ENCODE measurements at regions not wholly inside any gene's neighbourhood (a gene's known extent, or its start where the extent isn't known, plus 50 kb on each side); places are given as distances from the start of the nearest gene placed in this dataset.
"Not testable (repeated sequence)": the region's sequence is repeated elsewhere in the genome, so short reads cannot be mapped to it uniquely, and the experiment has no call there.

DNA sequence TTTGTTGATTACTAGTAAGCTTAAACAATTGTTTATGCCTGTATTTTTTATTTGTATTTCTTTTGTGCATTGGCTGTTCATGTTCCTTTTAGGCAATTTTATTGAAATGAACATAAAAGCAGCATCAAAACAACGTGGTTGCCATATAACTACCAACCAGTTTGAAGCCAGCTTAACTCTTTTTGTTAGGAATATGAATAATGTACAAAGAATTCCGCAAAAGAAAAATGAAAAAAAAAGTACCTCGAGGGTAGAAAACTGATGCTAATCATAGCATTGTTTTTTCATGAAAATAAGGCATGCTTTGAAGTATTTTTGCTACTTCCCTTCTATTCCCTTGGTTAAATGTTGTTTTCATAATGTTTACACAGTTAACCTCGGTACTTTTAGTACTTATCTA is 1024.0 kb upstream of the SLIT2 start:
- DNase-seq (ENCODE audit: low spot score) = peak; percentile 19

DNA sequence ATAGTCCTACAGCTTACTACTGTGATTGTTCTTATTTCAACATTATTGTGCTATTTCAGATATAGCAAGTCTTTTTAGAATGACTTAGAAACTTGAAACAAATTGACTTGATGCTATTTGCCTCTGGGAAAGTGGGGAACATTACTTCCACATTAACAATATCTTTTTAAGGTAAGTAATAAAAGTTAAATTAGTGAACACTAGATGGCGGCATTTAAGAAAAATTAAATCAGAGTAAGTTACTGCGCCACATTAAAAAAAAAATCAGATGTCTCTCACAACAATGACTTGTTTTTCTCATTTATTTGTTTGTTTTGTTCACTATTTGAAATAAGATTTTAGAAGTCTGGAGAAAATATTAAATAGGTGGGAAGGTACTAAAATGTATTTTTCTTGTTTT is 1026.9 kb upstream of the SLIT2 start:
- peak; percentile 13 for DNase-seq (ENCODE audit: low spot score)

DNA sequence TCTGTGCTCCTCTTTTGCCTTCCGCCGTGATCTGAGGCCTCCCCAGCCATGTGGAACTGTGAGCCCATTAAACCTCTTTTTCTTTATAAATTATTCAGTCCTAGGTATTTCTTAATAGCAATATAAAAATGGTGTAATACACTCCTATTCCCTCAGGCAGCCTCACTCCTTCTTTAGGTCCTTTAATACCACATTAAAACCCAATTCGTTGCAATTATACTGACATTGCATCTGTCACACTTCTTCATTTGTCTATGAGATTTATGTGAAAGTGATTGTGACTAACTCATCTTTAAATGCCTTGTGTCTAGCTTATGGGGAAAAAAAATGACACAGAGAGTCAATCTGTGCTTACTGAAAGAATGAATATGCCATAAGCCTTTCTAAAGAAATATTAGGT is 1035.2 kb upstream of the SLIT2 start:
- no peak for DNase-seq (ENCODE audit: low spot score)

DNA sequence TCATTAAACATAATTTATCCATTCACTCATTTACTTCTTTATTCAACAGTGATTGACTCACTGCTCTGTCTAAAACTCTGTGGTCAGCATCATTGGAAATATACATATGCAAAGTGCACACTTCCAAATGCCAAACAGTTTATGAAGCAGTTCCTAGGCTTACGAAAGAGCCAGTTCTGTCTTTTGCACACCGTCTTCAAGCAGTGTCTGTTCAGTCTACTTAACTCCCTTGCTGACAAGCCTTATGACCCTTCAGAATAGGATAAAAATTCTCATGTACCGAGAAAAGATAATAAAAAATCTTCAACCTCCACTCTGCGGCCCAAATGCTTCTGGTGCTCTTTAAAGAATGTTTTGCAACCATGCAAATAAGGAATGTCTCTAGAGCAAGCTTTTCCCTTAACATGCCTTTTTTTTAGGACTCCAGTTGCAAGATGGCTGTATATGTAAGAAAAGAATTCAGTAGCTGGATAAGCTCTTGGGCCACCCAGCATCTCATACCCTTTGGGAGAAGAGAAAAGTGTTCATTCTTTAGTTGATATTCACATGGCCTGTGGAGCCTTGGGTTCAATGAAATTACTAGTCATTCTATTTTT is 1037.0 kb upstream of the SLIT2 start:
- no peak for DNase-seq (ENCODE audit: low spot score)

DNA sequence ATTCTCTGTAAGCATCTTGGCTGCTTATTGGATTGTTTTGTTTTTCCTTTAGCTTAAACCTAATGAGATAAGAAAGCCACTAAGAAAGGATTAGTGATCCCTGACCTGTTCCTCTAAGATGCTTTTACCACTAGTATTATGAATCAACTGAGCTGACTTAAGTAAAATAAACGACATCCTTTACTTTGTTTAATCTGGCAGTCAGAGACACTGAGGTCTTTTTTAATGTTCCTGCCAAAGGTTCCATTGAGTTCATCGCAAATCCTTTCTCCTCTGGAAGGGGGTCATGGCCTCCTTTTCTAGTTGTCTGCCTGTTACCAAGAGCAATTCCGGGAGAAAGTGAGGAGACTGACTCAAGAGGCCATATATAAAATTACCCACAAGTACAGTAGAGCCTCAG is 1038.3 kb upstream of the SLIT2 start:
- DNase-seq (ENCODE audit: low spot score) = no peak

DNA sequence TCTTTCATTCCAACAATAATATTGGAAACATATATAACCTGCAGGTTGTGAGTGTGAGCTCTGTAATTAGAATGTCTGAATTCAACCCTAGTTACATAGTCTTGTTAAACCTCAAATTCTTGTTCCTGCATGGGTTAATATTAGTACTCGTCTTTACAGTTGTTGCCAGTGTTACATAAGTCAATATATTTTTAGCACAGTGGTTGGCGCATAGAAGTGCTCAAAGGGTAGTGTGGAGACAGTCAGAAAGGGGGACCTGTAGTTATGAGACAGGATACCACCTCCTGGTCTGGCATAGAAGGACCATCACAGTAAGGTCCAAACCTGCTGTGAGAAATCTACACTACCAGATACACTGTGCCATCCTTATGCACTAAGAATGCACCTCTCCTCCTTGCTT is 1045.9 kb upstream of the SLIT2 start:
- no peak for DNase-seq (ENCODE audit: low spot score)

DNA sequence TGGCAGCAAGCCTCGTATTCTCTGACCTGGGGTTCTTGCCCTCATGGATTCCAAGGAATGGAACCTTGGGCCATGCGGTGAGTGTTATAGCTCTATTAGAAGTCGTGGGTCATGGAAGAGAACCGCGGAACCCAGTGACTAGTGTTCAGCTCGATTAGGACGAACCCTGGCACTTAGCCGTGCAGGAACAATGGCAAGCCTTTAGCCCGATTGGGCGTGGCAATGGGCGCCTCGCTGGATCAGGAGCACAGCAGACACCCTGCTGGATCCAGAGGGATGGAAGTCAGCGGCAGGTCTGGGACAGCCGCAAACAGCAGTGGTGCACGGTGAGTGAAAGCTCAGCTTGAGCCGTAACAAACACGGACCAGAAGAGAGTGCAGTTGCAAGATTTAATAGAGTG is 1053.9 kb upstream of the SLIT2 start:
- DNase-seq (ENCODE audit: low spot score) = not testable (repeated sequence)

DNA sequence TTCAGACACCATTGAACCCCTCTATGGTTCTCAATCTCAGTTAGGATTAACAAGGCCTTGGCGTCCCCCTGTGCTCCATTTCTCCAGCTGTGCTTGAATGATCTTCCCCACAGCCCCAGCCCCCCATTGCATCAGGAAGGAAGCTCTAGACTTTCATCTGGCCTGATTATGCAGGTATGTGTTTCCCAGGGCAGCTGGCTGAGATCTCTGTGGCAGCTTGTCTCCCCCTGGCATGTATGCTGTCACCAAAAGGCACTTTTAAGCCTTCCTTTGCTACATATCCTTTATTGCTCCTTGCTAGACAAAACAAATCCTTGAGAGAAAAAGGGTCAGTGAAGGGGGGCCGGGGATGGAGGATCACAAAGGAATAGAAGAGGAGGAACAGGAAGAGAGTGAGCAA is 1056.0 kb upstream of the SLIT2 start:
- no peak for DNase-seq (ENCODE audit: low spot score)

DNA sequence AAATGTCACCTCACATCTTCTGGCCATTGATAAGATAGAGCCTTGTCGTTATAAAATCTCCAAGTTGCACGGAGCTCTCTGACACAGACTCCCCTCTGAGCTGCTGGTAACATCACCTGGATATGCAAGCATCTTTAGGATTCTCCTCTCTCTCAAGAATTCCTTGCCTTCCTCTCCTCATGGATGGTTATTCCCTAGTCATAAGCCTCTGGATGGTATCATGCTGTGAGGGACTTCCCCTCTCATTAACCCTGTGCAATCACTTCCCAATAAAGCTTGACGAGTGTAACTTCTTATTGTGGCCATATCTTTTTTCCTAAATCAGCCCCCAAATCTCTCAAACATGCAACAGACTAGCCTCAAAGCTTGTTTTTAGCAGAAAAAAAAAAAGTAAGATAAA is 1057.0 kb upstream of the SLIT2 start:
- DNase-seq (ENCODE audit: low spot score) = no peak

DNA sequence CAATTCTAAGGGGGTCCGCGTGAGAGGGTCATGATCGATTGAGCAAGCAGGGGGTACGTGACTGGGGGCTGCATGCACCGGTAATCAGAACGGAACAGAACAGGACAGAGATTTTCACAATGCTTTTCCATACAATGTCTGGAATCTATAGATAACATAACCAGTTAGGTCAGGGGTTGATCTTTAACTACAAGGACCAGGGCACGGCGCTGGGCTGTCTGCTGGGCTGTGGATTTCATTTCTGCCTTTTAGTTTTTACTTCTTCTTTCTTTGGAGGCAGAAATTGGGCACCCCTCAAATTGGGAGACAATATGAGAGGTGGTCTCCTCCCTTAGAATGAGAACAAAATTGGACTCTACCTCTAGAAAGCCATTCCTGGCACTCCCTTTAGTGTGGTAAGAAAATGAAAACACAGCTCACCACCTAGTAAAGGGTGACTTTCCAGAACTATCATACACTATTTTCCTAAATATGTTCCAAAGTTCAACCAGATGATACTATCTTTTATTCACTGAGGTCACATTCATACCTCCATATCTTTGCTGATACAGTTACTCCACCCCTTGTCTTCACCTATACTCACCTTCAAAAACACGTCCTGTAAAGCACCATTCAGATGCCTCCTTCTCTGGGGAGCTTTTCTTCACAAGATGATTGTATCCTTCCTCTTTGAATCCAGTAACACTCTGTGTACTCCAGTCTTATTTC is 1058.3 kb upstream of the SLIT2 start:
- DNase-seq (ENCODE audit: low spot score) = no peak

DNA sequence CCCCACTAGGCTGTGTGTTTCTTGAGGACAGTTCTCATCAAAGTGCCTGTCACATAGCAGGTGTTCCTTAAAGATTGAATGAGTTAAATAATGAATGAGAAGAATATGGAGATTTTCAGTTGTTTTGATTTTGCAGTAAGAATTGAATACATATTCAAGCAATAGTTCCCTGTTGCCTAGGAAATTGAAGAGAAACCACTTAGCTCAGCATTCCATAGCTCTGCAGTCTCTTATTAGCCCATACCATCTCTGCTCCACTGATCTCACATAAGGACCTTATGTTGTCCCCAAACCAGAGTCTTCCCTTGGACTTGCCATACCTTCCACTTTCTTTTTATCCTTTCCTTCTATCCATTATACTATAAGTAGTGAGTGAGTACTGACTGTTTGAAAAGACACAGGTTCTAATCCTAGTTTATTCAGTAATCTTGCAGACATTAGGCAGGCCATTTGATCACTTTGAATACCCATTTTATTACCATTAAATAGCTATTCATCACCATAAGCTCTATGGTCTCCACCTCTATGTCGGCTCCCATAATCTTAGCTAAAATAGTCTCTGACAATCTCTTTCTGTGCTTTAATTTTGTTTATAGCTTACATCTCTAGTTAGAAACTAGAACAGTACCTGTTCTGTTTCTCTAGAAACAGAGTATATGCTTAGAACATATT is 1059.6 kb upstream of the SLIT2 start:
- no peak for DNase-seq (ENCODE audit: low spot score)

DNA sequence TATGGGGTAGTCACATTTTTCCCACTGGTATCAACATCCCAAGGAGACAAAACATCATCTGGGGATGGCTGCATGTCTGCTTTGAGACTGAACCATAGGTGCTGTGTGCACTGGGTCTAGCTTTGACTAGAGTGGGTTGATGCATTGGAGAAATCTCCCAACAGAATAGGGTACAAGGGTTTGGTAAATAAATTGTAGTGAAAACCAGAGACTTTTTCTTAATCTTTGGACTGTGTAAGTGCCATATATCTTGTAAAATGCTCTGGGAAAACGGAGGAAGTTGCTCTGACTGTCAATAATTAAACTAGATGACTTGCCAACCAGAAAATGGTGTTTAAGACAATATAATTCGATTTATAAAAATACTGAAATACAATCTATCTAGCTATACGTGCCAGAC is 1064.0 kb upstream of the SLIT2 start:
- no peak for DNase-seq (ENCODE audit: low spot score)

DNA sequence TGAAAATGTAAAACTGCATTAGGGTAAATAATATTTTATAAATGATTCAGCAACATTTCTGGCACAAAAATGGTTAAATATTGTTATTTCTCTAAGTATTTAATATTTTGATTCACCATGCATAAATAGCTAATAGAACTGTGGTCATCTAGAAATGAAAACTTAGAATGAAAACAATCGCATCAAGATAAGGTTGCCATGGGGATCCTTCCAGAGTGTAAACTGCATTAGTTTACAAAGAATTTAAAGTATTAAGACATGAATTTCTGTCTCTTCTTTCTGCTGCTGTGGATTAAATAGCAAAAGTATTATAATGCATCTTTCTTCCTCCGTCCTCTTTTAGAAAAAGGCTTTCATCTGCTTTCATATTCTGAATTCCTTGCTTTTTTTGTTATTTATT is 1064.6 kb upstream of the SLIT2 start:
- no peak for DNase-seq (ENCODE audit: low spot score)

DNA sequence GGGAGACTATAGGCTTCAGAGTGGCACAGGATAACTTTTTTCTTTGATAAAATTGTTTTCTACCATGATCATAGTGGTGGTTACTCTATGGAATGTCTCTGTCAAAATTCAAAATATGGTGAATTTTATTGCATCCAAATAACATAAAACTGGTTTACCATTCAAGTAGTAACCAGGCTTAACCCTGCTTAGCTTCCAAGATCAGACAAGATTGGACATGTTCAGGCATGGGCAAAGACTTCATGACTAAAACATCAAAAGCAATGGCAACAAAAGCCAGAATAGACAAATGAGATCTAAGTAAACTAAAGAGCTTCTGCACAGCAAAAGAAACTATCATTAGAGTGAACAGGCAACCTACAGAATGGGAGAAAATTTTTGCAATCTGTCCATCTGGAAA is 1070.1 kb upstream of the SLIT2 start:
- not testable (repeated sequence) for DNase-seq (ENCODE audit: low spot score)

DNA sequence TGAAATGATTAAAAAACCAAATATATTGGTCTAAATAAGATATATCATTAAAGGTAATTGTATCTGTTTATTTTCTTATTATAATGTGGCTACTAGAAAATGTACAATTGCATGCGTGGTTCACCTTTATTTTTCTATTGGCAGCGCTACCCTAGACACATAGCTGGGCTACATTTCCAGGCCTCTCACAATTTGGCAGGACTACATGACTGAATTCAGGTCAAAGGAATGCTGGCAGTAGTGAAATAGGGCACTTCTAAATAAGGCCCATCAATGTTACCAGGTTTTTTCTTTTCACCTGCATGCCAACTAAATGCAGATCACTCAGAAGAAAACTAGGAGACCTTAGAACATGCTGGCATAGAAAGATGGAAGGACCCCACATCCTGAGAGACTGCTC is 1072.9 kb upstream of the SLIT2 start:
- no peak for DNase-seq (ENCODE audit: low spot score)

DNA sequence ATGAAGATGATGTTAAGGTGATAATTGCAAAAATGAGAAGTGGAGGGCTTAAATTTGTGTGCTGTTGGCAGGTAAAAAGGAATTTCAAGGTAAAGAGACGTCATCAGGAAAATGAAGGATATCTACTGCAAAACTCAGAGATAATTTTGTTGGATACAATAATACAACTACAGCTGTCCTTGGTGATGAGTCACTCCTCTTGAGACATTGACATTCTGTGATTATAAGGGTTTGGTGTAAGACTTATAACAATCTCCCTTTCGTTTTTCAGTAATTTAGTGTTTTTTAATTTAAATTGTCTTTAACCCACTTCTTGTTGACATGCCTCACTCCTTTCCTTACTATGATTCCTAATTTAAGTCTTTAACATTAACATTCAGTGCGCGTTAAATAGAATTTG is 1074.1 kb upstream of the SLIT2 start:
- DNase-seq (ENCODE audit: low spot score) = no peak

DNA sequence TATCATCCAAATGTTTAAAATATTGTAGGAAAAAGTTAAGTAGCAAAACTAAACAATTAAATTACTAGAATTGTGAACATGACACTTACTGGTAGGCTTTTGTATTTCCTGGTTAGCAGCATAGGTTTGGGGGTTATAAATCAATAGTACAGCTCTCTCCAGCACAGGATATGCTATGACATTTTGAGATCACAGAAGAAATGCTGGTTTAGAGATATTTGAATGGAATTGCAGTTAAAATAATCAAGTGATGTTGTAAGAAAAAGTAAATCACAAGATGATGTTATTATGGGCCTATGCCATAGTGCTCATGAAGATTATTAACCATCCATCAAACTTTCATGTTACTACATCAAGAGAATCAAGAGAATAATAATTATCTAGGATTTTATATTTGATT is 1079.9 kb upstream of the SLIT2 start:
- DNase-seq (ENCODE audit: low spot score) = no peak

DNA sequence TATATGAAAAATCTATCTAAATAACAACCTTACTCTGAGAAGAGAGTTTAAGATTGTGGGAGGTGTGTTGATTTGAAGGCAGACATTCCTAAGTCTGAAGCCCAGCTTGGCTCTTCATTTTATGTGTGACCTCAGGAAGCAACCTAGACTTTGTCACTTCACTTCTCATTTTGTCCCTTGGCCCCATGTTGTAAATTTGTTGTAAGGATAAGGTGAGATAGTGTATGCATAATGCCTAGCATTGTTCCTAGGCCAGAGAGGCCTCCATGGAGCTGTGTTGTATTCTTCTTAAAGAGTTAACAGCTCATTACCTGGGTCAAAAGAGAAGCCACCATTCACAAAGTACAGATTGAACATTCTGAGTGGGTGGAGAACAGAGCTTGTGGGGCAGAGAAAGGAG is 1084.4 kb upstream of the SLIT2 start:
- DNase-seq (ENCODE audit: low spot score) = no peak

DNA sequence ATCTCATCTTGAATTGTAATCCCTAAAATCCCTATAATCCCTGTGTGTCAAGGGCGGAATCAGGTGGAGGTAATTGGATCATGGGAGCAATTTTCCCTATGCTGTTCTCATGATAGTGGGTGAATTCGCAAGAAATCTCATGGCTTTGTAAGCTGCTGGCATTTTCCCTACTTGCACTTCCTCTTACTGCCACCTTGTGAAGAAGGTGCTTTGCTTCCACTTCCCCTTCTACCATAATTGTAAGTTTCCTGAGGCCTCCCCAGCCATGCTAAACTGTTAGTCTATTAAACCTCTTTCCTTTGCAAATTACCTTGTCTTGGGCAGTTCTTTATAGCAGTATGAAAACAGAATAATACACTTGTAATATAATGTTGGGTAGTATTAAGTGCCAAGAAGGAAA is 1087.4 kb upstream of the SLIT2 start:
- DNase-seq (ENCODE audit: low spot score) = no peak

DNA sequence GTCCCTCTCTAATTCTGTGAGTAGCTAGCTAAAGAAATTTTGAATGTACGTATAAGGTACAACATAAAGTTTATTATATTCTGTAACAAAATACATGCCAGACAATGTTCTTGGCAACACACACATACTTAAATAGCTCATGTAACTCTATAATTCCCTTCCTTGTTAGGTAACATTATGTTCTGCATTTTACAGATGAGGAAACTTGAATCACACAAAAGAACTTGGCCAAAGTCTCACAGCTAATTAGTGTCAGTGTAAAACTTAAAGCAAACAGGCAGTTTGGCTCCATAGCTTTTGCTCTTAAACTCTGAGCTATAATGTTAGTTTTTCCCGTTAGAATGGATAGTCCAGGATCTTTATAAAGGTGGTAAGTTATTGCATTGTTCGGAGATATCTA is 1091.8 kb upstream of the SLIT2 start:
- no peak for DNase-seq (ENCODE audit: low spot score)

DNA sequence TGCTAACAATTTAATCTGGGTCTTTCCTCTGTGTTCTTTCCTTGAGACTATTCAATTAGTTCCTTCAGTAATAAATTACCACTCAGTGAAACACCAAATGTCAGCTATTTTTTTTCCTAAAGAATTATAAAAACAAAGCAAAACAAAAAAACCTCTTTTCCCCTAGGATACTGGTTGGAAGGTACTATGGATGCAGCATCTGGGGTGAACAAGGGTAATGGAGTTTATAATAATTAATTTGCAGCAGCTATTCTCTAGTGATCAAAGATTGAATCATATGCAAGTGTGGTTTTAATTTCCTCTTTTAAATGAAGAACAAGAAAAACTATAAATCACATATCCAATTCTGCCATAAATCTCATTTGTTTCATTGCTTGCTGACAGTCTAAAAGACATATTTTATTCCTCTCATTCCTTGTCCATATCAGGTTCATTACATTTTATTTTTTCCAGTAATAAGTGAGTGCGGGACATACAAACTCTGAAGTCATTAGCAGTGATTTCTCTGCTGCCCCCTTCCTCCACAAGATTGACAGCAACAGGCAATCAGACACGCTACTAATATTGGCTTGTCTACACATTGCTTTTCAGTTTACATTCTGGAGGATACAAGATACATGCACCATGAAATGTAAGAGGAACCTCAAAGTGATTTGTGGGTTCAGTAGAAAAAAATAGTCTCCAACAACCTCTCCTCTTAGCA is 1093.4 kb upstream of the SLIT2 start:
- DNase-seq (ENCODE audit: low spot score) = no peak

DNA sequence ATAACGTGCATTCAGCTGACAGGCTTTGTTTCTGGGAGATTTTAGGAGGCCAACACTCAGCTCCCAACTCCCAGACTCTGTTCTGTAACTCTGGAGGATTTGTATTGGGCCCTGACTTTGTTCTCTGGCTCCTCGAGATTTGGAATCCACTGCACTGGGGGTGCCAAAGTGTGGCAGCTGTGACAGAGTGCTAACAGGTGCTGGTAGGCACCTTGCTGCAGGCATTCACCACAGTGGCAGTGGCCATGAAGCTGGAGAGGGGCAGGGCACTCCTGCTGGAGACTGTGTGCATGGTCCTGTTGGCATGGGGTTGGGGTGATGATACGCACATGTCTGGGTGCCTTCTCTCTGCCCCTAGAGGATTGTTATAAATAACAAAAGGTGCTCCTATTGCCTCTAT is 1094.9 kb upstream of the SLIT2 start:
- no peak for DNase-seq (ENCODE audit: low spot score)

DNA sequence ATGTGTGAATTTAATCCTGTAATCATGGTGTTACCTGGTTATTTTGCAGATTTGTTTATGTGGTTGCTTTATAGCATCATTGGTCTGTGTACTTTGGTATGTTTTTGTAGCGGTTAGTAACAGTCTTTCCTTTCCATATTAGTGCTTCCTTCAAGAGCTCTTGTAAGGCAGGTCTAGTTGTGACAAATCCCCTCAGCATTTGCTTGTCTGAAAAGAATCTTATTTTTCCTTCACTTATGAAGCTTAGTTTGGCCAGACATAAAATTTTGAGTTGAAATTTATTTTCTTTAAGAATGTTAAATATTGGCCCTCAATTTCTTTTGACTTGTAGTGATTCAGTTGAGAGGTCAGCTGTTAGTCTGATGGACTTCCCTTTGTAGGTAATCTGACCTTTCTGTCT is 1096.1 kb upstream of the SLIT2 start:
- no peak for DNase-seq (ENCODE audit: low spot score)
